ENCODE measurements at regions not wholly inside any gene's neighbourhood (a gene's known extent, or its start where the extent isn't known, plus 50 kb on each side); places are given as distances from the start of the nearest gene placed in this dataset.
"Not testable (repeated sequence)": the region's sequence is repeated elsewhere in the genome, so short reads cannot be mapped to it uniquely, and the experiment has no call there.

GRCh38 chr1:101370488-101370887 is 133.7 kb downstream of the S1PR1 start:
- DNase-seq (ENCODE audit: low spot score): no peak

- no peak for DNase-seq (ENCODE audit: low spot score)
These were observed 134.4 kb downstream of the S1PR1 start for GRCh38 chr1:101371259-101371658.

GRCh38 chr1:101373570-101373969 is 136.8 kb downstream of the S1PR1 start:
- no peak for DNase-seq (ENCODE audit: low spot score)

GRCh38 chr1:101375448-101375847 is 138.6 kb downstream of the S1PR1 start:
- not testable (repeated sequence) for DNase-seq (ENCODE audit: low spot score)

- DNase-seq (ENCODE audit: low spot score): no peak
These were observed 139.6 kb downstream of the S1PR1 start for GRCh38 chr1:101376121-101377083.

- DNase-seq (ENCODE audit: low spot score): no peak
These were observed 140.4 kb downstream of the S1PR1 start for GRCh38 chr1:101377084-101377835.

GRCh38 chr1:101379037-101379436 is 142.2 kb downstream of the S1PR1 start:
- no peak for DNase-seq (ENCODE audit: low spot score)

GRCh38 chr1:101379950-101380349 is 143.1 kb downstream of the S1PR1 start:
- DNase-seq (ENCODE audit: low spot score): no peak

GRCh38 chr1:101382135-101382534 is 145.3 kb downstream of the S1PR1 start:
- no peak for DNase-seq (ENCODE audit: low spot score)

- no peak for DNase-seq (ENCODE audit: low spot score)
These were observed 152.2 kb downstream of the S1PR1 start for GRCh38 chr1:101388904-101389546.

GRCh38 chr1:101389547-101389929 is 152.7 kb downstream of the S1PR1 start:
- DNase-seq (ENCODE audit: low spot score): no peak

- no peak for DNase-seq (ENCODE audit: low spot score)
These were observed 155.7 kb downstream of the S1PR1 start for GRCh38 chr1:101392552-101392951.

GRCh38 chr1:101394041-101394440 is 157.2 kb downstream of the S1PR1 start:
- no peak for DNase-seq (ENCODE audit: low spot score)

- no peak for DNase-seq (ENCODE audit: low spot score)
These were observed 162.4 kb downstream of the S1PR1 start for GRCh38 chr1:101399222-101399621.

GRCh38 chr1:101406271-101406670 is 169.5 kb downstream of the S1PR1 start:
- no peak for DNase-seq (ENCODE audit: low spot score)

GRCh38 chr1:101406681-101407080 is 169.9 kb downstream of the S1PR1 start:
- DNase-seq (ENCODE audit: low spot score): no peak

- no peak for DNase-seq (ENCODE audit: low spot score)
These were observed 170.8 kb downstream of the S1PR1 start for GRCh38 chr1:101407505-101408211.

GRCh38 chr1:101408212-101409042 is 171.6 kb downstream of the S1PR1 start:
- no peak for DNase-seq (ENCODE audit: low spot score)

- no peak for DNase-seq (ENCODE audit: low spot score)
These were observed 172.3 kb downstream of the S1PR1 start for GRCh38 chr1:101409102-101409501.

GRCh38 chr1:101410048-101410878 is 173.4 kb downstream of the S1PR1 start:
- DNase-seq (ENCODE audit: low spot score): no peak

All from ureter (tissue), 1 donor.